ENCODE measurements at regions not wholly inside any gene's neighbourhood (a gene's known extent, or its start where the extent isn't known, plus 50 kb on each side); places are given as distances from the start of the nearest gene placed in this dataset.
"Not testable (repeated sequence)": the region's sequence is repeated elsewhere in the genome, so short reads cannot be mapped to it uniquely, and the experiment has no call there.

DNA sequence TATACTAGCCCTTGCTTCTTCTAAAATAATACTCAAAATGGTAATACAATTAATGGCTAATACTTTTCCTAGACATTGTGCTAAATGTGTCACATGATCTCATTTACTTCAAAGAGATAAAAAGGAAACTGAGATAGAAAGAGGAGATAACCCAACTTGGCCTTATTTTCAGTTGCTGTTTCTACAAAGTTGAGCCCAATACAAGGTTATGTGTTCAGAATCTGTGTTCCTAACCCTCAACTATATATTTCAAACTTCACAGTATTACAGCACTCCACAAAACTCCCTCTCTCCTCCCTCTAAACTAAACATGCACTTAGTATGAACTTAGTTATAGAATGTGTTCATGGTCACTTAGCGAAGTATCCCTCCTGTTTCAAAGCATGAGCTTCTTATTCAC, 277.9 kb downstream of the CCER1 start:
- H3K27me3 Mint-ChIP-seq = no peaks in the 10 kb centered on the region
- no peak for DNase-seq (ENCODE audit: low spot score in 2 of 2)
- H3K4me1 Mint-ChIP-seq = no peaks in the 10 kb centered on the region
- peaks cover 5% of the 10 kb centered on the region for H3K9me3 Mint-ChIP-seq
- no peak overlapping the region for H3K4me3 Mint-ChIP-seq
- H3K27ac Mint-ChIP-seq (ENCODE audit: low read depth) = no peak overlapping the region
- no peak for ATAC-seq (replicated peaks; ENCODE audit: extremely low read depth, poor library complexity, severe bottlenecking)
- H3K36me3 Mint-ChIP-seq (ENCODE audit: insufficient read depth) = peaks cover 1% of the 10 kb centered on the region

DNA sequence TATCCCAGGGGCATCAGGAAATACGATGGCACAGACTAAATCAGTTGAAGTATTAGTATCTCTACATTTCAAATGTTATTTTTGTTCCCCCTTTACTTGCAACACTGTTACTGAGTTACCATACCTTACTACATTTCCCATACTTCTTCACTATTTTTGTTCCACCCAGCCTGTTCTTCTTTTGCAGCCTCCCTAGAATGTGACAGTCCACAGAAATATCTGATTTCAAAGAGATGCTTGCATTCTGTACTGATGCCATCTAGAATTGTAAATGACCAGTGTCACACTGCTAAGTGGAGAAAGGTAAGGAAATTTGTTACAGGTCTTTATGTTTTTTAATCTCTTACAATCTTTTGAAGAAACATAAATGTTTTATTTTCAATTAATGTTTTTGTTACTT, 279.9 kb downstream of the CCER1 start:
- no peak for DNase-seq (ENCODE audit: low spot score in 2 of 2)
- no peaks in the 10 kb centered on the region for H3K4me1 Mint-ChIP-seq
- ATAC-seq (replicated peaks; ENCODE audit: extremely low read depth, poor library complexity, severe bottlenecking) = no peak
- no peak overlapping the region for H3K27ac Mint-ChIP-seq (ENCODE audit: low read depth)
- no peak overlapping the region for H3K4me3 Mint-ChIP-seq
- H3K27me3 Mint-ChIP-seq = no peaks in the 10 kb centered on the region
- peaks cover 1% of the 10 kb centered on the region for H3K36me3 Mint-ChIP-seq (ENCODE audit: insufficient read depth)
- peaks cover 5% of the 10 kb centered on the region for H3K9me3 Mint-ChIP-seq

DNA sequence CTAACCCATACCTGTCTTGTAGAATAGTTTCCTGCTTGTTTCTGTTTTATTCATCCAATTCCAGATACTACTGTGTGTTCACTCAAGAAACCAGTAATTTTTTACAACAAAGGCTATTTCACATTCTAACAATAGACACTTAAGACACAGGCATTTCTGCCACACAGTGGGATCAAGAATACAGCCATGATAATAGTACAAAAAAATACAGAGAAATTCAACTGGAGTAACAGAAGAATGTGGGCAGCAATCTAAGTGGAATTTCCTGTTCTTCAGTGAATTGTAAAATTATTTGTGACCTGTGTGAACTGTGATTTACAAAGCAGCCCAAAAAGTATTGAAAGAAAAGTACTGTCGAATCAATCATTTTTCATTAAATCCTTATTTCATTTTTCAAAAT, 282.9 kb downstream of the CCER1 start:
- no peak overlapping the region for H3K27ac Mint-ChIP-seq (ENCODE audit: low read depth)
- H3K9me3 Mint-ChIP-seq = peaks cover 5% of the 10 kb centered on the region
- no peak overlapping the region for H3K4me3 Mint-ChIP-seq
- no peaks in the 10 kb centered on the region for H3K27me3 Mint-ChIP-seq
- H3K4me1 Mint-ChIP-seq = no peaks in the 10 kb centered on the region
- no peak for ATAC-seq (replicated peaks; ENCODE audit: extremely low read depth, poor library complexity, severe bottlenecking)
- no peaks in the 10 kb centered on the region for H3K36me3 Mint-ChIP-seq (ENCODE audit: insufficient read depth)
- no peak for DNase-seq (ENCODE audit: low spot score in 2 of 2)

DNA sequence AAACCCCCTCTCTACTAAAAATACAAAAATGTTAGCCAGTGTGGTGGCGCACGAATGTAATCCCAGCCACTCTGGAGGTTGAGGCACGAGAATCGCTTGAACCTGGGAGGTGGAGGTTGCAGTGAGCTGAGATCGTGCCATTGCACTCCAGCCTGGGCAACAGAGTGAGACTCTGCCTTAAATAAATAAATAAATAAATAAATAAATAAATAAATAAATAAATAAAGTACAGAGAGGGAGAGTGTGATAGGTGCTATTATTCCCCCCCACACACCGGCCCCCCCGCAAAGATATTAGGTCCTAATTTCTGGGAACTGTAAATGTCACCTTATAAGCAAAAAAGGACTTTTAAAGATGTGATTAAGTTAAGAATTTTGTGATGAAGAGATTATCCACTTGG, 291.0 kb downstream of the CCER1 start:
- H3K27me3 Mint-ChIP-seq; H3K4me3 Mint-ChIP-seq; H3K36me3 Mint-ChIP-seq (ENCODE audit: insufficient read depth); DNase-seq (ENCODE audit: low spot score in 2 of 2); H3K9me3 Mint-ChIP-seq; ATAC-seq (replicated peaks; ENCODE audit: extremely low read depth, poor library complexity, severe bottlenecking); H3K4me1 Mint-ChIP-seq; H3K27ac Mint-ChIP-seq (ENCODE audit: low read depth): not testable (repeated sequence)

DNA sequence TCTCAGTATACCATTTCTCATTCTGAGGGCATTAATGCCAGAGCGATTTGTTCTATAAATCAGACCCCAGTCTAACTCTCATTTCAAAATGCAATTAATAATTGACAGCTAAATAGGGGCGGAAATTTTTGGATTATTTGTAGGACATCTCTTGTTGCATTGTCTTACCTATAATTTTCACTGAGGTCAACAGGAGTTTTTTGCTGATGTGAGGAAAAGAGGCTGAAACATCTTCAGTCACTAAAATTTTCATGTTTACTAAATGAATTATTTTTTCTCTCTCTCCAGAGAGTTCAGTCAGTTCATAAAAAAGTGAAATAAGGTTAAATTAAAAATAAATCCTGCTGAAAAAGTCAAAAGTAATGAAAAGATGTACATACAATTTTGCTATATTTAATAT, 295.9 kb downstream of the CCER1 start:
- no peak overlapping the region for H3K4me3 Mint-ChIP-seq

DNA sequence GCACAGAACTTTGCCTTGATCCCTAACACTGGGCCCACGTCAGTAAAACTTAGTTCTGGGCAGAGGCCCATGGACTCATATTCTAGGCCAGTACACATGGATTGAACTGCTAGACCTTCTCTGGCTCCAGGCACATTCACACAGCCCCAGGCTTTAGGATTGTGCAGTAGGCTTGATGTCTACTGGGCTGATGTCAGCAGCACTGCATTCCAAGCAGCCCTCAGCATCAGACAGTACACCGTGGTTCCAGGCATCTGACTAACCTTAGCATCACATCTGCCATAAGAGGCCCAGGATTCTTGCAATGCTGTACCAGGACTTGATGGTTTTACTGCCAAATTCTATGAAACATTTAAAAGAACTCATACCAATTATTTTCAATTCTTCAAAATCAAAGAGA, 301.9 kb downstream of the CCER1 start:
- H3K27ac Mint-ChIP-seq (ENCODE audit: low read depth) = no peak overlapping the region
- DNase-seq (ENCODE audit: low spot score in 2 of 2) (no peak), ATAC-seq (replicated peaks; ENCODE audit: extremely low read depth, poor library complexity, severe bottlenecking) (no peak)
- H3K4me3 Mint-ChIP-seq = no peak overlapping the region
- peaks cover 18% of the 10 kb centered on the region for H3K9me3 Mint-ChIP-seq
- H3K4me1 Mint-ChIP-seq = no peaks in the 10 kb centered on the region
- no peaks in the 10 kb centered on the region for H3K36me3 Mint-ChIP-seq (ENCODE audit: insufficient read depth)
- no peaks in the 10 kb centered on the region for H3K27me3 Mint-ChIP-seq

More for the DNA sequence above, 295.9 kb downstream of the CCER1 start:
- ATAC-seq (replicated peaks; ENCODE audit: extremely low read depth, poor library complexity, severe bottlenecking) (no peak), DNase-seq (ENCODE audit: low spot score in 2 of 2) (no peak)
- H3K9me3 Mint-ChIP-seq = peaks cover 5% of the 10 kb centered on the region
- H3K36me3 Mint-ChIP-seq (ENCODE audit: insufficient read depth) = no peaks in the 10 kb centered on the region
- no peaks in the 10 kb centered on the region for H3K4me1 Mint-ChIP-seq
- no peaks in the 10 kb centered on the region for H3K27me3 Mint-ChIP-seq
- no peak overlapping the region for H3K27ac Mint-ChIP-seq (ENCODE audit: low read depth)

DNA sequence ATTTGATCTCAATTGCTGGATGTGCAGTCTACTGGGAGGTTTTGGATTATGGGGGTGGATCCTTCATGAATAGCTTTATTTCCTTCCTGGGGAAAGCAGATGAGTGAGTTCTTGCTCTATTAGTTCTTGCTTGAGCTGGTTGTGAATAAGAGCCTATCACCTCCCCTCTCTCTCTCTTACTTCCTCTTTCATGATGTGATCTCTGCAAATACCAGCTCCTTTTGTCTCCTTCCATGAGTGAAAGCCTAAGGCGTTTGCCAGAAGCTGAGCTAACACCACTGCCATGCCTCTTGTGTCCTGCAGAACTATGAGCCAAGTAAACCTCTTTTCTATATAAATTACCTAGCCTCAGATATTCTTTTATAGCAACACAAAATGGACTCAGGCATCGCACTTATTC, 302.7 kb downstream of the CCER1 start:
- Mint-ChIP-seq H3K27ac (ENCODE audit: low read depth) (no peak overlapping the region), H3K36me3 (ENCODE audit: insufficient read depth) (peaks cover 1% of the 10 kb centered on the region), H3K27me3 (no peaks in the 10 kb centered on the region), H3K4me3 (no peak overlapping the region), H3K9me3 (peaks cover 19% of the 10 kb centered on the region), H3K4me1 (no peaks in the 10 kb centered on the region)
- no peak for ATAC-seq (replicated peaks; ENCODE audit: extremely low read depth, poor library complexity, severe bottlenecking)
- DNase-seq (ENCODE audit: low spot score in 2 of 2) = no peak

DNA sequence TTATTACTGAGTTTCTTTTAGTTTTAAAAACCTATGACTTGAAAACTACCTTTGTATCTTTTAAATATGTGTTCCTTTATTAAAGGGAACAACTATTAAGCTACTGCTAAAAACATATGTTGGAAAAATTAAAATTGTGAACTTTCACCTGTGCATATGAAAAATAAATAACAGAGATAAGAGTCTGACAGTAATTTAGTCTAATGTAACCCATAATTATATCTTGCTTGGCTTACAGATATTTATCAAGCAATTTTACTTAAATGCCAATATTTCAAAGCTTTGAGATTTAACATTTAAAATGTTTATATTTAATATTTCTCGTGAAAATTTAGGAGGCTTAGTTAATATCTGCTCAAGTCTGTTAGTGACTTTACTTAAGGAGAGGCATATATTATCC, 309.8 kb downstream of the CCER1 start:
- Mint-ChIP-seq H3K9me3 (peaks cover 21% of the 10 kb centered on the region), H3K4me1 (no peaks in the 10 kb centered on the region), H3K4me3 (no peak overlapping the region), H3K27me3 (no peaks in the 10 kb centered on the region), H3K27ac (ENCODE audit: low read depth) (no peak overlapping the region), H3K36me3 (ENCODE audit: insufficient read depth) (peaks cover 1% of the 10 kb centered on the region)
- DNase-seq (ENCODE audit: low spot score in 2 of 2) (no peak), ATAC-seq (replicated peaks; ENCODE audit: extremely low read depth, poor library complexity, severe bottlenecking) (no peak)

DNA sequence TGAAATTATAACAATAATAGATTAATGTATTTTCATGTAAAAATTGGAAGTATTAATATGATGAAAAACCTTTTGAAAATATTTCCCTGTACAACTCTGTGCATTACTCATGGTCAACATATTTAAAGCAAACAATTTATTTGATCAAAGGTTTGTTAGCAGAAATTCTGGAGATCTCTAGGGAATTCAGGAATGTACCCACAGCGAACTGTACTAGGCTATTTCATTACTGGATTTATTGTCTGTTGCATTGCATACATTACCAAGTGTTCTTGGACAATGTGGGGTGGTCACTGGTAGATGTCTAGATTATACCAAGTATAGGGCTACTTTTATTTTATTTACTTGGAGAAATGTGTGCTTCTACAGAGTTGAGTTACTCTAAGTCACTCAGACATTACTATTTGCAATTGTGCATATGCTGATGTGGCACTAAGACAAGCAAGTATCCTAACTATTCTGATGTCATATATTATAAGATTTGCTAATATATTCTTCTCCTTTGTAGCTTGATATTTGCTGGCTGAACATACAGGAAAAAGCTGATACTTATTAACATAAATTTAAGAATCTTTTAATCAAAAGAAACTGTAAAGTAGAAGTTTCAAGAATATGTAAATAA, 323.3 kb downstream of the CCER1 start:
- H3K4me1 Mint-ChIP-seq = no peaks in the 10 kb centered on the region
- DNase-seq (ENCODE audit: low spot score in 2 of 2) (no peak), ATAC-seq (replicated peaks; ENCODE audit: extremely low read depth, poor library complexity, severe bottlenecking) (no peak)
- no peak overlapping the region for H3K4me3 Mint-ChIP-seq
- H3K27me3 Mint-ChIP-seq = no peaks in the 10 kb centered on the region
- H3K36me3 Mint-ChIP-seq (ENCODE audit: insufficient read depth) = no peaks in the 10 kb centered on the region
- peaks cover 9% of the 10 kb centered on the region for H3K9me3 Mint-ChIP-seq
- H3K27ac Mint-ChIP-seq (ENCODE audit: low read depth) = no peak overlapping the region

DNA sequence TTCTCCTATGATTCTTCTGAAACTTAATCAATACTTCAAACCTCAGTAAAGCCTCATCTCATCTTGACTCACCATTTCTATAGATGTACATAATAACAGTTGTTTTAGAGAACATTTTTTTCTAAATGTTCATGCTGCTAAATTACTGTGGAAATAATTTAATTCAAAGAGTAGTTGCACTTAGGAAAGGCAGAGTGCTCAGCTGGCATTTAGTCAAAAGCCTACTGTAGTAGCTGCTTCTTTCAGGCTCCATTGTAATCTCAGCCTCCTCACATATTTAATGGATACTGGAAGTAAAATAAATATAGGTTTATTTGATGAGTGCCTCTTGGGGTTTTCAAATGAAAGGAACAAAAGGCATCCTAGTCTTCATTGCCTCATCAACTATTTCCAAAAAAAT, 325.0 kb downstream of the CCER1 start:
- Mint-ChIP-seq H3K36me3 (ENCODE audit: insufficient read depth) (no peaks in the 10 kb centered on the region), H3K9me3 (peaks cover 10% of the 10 kb centered on the region), H3K4me3 (no peak overlapping the region), H3K4me1 (no peaks in the 10 kb centered on the region), H3K27ac (ENCODE audit: low read depth) (no peak overlapping the region), H3K27me3 (no peaks in the 10 kb centered on the region)
- DNase-seq (ENCODE audit: low spot score in 2 of 2) = no peak
- ATAC-seq (replicated peaks; ENCODE audit: extremely low read depth, poor library complexity, severe bottlenecking) = no peak

DNA sequence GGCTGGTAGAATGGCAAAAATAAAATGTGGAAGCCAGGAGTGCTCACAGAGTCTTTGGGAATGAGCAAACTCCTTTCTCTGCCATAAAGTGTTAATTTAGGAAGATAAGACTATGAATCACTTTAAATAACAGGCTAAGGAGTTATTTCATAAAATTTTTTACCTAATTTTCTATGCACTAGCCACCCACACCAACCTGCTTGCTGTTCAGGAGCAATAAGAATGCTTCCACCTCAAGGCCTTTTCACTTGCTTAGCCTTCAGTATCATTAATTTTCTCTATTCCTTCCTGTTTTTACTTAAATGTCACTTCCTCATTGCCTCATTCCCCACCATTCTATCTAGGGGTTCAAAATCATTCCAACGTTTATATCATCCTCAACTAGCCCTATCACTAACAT, 326.8 kb downstream of the CCER1 start:
- no peak overlapping the region for H3K4me3 Mint-ChIP-seq
- no peak for DNase-seq (ENCODE audit: low spot score in 2 of 2)
- H3K27me3 Mint-ChIP-seq = no peaks in the 10 kb centered on the region
- peaks cover 10% of the 10 kb centered on the region for H3K9me3 Mint-ChIP-seq
- no peaks in the 10 kb centered on the region for H3K36me3 Mint-ChIP-seq (ENCODE audit: insufficient read depth)
- ATAC-seq (replicated peaks; ENCODE audit: extremely low read depth, poor library complexity, severe bottlenecking) = no peak
- H3K27ac Mint-ChIP-seq (ENCODE audit: low read depth) = no peak overlapping the region
- H3K4me1 Mint-ChIP-seq = no peaks in the 10 kb centered on the region

DNA sequence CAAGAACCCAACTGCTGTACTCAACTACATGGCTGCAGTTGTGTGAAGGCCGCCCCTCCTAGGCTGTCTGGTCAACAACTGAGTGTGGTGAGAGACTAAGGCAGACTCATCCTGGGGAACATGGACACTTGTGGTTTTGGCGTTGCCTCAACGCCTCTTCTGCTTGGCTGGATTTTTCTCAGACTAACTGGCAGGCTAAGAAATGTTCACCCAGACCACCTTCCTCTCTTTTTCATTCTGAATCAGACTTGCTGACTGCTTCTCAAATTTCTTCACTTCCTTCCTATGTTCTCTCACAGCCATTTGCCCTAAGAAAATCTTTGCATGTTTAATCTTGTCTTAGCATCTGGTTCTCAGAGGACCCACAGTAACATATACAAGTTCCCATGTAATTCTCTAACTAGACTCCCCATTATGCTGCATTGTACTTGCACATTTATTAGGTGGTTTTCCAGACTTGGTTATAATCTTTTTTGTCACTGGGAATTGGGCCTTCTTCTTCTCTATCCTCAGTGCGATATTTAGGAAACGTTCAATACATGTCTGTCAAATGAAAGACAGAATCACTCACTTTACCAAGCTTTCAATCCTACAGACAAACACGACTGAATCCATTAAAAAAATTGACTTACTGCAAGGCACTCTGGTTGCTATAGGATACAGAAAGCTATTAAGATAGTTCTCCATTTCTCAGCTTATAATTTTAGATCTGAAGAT, 327.6 kb downstream of the CCER1 start:
- ATAC-seq (replicated peaks; ENCODE audit: extremely low read depth, poor library complexity, severe bottlenecking) (no peak), DNase-seq (ENCODE audit: low spot score in 2 of 2) (no peak)
- H3K9me3 Mint-ChIP-seq = peaks cover 10% of the 10 kb centered on the region
- H3K36me3 Mint-ChIP-seq (ENCODE audit: insufficient read depth) = no peaks in the 10 kb centered on the region
- no peaks in the 10 kb centered on the region for H3K4me1 Mint-ChIP-seq
- no peak overlapping the region for H3K4me3 Mint-ChIP-seq
- no peak overlapping the region for H3K27ac Mint-ChIP-seq (ENCODE audit: low read depth)
- H3K27me3 Mint-ChIP-seq = no peaks in the 10 kb centered on the region

DNA sequence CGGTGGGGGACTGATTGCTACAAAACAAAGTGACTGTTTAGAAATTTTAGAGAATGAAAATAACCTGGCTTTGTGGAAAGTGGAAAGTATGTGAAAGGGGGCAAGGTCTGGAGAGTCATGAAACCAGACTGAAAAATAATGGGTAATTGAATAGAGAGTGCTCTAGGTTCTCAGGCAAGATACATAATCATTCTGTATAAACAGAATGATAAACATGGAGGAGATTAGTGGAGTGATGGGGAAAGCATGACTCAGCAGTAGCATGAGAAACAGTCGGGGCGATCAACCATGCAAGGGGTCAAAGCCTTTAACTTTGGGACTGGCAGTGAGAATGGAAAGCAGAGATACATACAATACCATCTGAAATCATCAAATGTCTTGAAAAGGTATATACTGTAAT, 332.5 kb downstream of the CCER1 start:
- Mint-ChIP-seq H3K4me1 (no peaks in the 10 kb centered on the region), H3K4me3 (no peak overlapping the region), H3K27ac (ENCODE audit: low read depth) (no peak overlapping the region), H3K36me3 (ENCODE audit: insufficient read depth) (no peaks in the 10 kb centered on the region), H3K27me3 (no peaks in the 10 kb centered on the region), H3K9me3 (peaks cover 9% of the 10 kb centered on the region)
- DNase-seq (ENCODE audit: low spot score in 2 of 2) (no peak), ATAC-seq (replicated peaks; ENCODE audit: extremely low read depth, poor library complexity, severe bottlenecking) (no peak)

All from central memory CD8-positive, alpha-beta T cell (primary cell).